Activated T-cell treated with anti-CD3 and anti-CD28 coated beads for 48 hours (primary cell): ENCODE measurements at regions not wholly inside any gene's neighbourhood (a gene's known extent, or its start where the extent isn't known, plus 50 kb on each side); places are given as distances from the start of the nearest gene placed in this dataset.
"Not testable (repeated sequence)": the region's sequence is repeated elsewhere in the genome, so short reads cannot be mapped to it uniquely, and the experiment has no call there.

Source experiments
- DNase-seq: peaks from one replicate; pipeline ENCODE4 v3.0.0-alpha.2; 2020; ENCODE audit warnings: low read depth

DNA sequence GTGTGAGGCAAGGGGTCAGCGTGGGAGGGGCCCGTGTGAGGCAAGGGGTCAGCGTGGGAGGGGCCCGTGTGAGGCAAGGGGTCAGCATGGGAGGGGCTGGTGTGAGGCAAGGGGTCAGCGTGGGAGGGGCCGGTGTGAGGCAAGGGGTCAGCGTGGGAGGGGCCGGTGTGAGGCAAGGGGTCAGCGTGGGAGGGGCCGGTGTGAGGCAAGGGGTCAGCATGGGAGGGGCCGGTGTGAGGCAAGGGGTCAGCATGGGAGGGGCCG, 119.2 kb downstream of the SEPTIN14 start:
- DNase-seq, result not testable (repeated sequence)

DNA sequence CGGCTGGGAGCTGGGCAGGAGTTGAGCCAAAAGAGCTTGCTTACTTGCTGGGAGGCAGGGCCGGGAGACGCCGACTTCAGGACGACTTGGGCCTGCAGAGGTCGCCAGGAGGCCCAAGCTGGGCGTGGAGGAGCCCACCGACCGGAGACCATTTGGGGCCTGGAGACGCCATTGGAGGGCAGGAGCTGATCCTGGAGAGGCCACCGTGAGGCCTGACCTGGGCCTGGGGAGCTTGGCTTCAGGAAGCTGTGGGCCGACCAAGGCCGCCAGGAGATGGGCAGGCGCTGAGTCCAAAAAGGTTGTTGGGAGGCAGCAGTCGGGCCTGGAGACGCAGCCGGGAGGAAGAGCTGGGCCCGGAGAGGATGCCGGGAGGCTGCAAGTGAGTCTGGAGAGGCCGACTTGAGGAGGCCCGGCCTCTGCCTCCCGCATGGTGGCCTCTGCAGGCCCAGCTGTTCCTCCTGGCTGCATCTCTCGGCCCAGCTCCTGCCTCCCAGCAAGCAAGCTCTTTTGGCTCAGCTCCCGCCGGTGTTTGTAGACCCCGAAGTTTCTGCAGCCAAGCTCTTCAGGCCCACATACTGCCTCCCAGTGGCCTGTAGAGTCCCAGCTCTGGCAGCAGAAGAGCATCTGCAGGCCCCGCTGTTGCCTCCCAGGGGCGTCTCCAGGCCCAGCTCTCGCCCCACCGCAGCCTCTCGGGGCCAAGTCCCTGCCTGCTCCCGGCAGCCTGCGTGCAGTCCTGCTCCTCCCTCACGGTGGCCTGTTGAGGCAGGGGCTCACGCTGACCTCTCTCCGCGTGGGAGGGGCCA, 119.7 kb downstream of the SEPTIN14 start:
- not testable (repeated sequence) for DNase-seq

DNA sequence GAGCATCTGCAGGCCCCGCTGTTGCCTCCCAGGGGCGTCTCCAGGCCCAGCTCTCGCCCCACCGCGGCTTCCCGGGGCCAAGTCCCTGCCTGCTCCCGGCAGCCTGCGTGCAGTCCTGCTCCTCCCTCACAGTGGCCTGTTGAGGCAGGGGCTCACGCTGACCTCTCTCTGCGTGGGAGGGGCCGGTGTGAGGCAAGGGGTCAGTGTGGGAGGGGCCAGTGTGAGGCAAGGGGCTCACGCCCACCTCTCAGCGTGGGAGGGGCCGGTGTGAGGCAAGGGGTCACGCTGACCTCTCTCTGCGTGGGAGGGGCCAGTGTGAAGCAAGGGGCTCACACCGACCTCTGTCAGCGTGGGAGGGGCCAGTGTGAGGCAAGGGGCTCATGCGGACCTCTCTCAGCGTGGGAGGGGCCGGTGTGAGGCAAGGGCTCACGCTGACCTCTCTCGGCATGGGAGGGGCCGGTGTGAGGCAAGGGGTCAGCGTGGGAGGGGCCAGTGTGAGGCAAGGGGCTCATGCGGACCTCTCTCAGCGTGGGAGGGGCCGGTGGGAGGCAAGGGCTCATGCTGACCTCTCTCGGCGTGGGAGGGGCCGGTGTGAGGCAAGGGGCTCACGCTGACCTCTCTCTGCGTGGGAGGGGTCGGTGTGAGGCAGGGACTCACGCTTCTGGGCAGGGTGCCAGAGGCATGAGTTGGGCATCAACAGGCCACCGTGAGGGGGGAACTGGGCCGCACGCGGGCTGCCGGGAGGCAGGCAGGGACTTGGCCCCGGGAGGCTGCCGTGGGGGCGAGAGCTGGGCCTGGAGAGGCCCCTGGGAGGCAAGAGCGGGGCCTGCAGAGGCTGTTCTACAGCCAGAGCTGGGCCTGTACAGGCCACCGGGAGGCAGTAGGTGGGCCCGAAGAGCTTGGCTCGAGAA, 120.6 kb downstream of the SEPTIN14 start:
- DNase-seq, result not testable (repeated sequence)

DNA sequence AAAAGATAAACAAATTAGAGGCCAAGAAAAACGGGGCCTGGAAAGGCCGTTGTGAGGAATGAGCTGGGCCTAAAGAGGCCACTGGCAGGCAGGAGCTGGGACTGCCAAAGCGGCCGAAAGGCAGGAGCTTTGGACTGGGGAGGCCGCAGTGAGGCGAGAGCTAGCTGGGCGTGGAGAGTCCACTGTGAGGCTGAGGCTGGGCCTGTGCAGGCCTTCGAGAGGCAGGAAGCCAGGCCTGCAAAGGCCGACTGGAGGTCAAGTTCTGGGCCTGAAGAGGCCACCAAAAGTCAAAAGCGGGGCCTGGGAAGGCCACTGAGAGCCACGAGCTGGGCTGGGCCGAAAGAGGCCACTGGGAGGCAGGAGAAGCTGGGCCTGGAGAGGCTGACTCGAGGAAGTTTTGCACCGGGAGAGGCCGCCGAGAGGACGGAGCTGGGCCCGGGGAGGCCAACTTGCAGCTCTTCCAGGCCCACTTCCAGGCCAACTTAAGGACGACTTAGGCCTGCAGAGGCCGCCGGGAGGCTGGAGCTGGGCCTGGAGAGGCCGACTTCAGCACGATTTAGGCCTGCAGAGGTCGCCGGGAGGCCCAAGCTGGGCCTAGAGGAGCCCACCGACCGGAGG, 121.8 kb downstream of the SEPTIN14 start:
- not testable (repeated sequence) for DNase-seq

DNA sequence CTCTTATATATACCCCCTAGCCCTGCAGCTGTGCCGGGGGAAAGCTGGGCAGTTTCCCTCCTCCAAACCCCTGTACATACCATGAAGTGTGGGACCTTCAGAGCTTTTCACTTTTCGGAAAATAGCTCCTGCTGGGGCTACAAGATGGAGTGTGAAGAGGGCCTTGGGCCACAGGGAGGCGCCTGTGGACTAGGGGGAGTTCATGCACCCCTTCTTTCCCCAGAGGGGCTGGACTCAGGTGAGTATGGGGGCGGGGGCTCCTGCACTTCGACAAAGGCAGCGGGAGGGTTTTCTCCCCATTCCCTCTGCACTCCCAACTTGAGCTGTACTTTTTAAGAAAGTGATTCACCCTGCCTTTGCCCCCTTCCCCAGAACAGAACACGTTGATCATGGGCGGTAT, 122.5 kb downstream of the SEPTIN14 start:
- DNase-seq, result not testable (repeated sequence)

DNA sequence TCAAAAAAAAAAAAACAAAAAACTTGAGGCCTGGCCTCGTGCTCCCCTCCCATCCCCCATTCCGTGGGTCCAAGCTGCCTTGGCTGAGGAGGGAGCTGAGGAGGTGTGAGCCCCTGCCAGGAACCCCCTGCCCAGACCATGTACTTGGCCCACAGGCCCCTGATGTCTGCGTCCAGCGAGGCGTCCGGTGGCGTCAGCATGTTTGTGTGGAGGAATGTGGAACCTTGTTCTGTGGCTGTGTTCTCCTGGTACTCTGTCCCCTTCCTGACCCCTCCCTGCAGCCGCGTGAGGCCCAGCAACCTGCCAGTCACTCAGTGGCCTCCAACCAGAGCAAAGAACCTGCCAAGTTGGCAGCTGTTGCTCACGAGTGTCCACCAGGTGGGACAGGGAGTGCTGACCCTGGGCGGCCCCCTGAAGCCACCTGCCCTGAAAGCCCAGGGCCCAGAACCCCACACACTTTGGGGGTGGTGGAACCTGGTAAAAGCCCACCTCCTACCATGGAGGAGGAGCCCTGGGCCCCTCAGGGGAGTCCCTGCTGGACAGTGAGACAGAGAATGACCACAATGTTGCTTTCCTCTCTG, 125.8 kb downstream of the SEPTIN14 start:
- DNase-seq, result not testable (repeated sequence)

DNA sequence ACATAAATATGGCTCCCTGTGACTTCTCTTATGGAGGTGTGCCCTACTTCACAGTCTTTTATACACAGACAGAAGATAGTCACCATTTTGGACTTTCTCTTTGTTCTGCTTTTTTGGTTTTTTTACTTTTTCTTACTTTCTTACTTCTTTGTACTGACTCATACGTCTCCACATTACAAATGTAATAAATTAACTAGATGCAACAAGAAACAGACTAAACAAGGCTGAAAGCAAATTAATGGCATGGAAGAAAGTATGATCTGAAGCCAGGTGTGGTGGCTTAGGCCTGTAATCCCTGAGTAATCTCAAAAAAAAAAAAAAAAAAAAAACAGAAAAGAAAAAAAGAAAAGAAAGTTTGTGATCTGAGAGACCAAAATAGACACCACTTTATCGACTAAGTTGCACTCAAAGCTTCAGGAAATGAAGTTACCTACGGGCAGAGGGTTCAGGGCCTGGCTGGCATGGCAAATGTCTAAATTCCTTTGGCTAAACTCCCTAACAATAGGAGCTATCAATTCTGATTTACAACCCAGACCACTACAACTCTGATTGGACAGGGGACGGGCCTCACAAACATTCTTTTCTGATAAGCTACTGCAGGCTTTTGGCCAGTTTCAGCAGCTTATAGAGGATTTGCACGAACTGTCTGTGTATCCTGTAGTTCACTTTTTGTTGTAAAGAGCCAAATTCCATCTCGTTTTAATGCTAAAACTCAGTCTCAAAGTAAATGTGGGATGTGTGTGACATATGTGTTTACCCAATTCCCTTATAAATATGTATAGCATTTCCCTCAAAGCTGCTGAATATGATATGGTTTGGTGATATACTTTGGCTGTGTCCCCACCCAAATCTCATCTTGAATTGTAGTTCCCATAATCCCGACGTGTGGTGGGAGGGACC, 129.1 kb downstream of the SEPTIN14 start:
- DNase-seq, result no peak

DNA sequence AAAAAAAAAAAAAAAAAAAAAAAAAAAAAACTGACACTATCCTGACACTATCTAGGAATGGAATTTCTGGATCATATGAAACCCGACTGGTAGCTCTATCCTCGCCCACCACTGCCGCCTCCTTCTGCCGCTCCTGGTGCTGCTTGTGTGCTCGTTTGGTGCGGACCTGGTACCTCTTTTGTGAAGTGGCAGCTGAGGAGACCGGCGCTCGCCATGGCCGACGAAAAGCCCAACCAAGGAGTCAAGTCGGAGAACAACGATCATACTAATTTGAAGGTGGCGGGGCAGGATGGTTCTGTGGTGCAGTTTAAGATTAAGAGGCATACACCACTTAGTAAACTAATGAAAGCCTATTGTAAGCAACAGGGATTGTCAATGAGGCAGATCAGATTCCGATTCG, 130.6 kb downstream of the SEPTIN14 start:
- no peak for DNase-seq

DNA sequence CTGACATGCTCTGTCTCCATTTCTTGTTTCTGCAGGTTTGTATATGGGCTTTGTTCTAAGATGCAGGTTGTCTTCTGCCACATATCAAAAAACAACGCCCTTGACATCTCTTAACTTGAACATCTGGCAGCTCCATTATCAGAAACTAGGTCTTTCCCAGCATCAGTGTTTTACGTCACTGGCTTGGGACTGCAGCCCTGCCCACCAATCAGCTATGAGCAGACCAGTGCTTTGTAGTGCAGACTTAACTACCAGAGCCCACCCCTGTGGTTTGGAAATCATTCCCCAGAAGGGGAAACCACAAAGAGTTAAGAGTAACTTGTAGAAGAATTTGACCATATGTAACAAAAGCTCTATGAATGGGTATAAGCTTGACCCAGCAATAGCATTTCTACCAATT, 132.4 kb downstream of the SEPTIN14 start:
- DNase-seq, result no peak

DNA sequence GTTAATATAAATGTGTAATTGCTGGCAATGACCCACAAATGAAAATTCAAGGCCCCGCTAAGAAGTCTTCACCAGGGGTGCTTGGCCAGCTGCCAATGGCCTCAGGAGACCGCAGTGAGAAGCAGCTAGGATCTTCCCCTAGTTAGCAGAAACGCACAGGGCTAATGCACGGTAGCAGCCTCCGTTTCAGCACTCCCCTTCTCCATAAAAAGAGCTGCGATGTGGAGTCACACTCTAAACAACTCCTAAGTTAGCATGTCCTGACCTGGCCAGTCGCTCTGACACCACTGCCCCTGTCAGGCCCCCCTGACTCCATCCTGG, 139.0 kb downstream of the SEPTIN14 start:
- no peak for DNase-seq

DNA sequence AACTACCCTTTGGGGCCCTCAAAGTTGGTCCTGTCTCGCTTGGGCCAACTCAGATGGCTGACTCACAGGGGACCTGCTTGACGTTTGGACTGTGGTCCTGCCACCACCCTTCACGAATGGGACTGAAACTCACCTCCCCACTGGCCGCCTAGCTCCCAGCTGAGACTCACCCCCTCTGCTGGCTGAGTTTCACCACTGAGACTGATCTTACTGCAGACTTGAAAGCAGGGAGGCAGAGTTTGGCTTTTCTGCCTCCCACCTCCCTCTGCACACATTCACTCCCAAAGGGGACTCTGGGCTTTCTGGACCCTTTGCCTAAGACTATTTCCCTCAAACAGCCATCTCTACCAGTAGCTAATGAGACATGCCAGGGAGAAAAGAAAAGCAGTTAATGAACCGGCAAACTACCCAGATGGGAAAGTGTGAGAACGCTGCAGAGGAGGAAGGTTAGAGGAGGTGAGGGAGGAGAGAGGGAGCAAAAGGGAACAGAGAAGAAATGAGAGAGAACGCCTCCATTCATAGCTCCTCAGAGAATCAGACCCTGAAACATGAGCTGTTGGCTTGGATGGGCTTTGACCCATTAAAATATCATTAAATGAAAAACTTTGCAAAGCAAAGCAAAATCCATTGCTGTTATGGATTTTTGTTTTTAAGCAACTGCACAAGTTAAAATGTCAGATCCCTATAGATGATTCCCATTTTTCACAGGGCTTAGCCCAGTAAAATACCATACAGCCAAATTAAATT, 139.5 kb downstream of the SEPTIN14 start:
- DNase-seq, result not testable (repeated sequence)

DNA sequence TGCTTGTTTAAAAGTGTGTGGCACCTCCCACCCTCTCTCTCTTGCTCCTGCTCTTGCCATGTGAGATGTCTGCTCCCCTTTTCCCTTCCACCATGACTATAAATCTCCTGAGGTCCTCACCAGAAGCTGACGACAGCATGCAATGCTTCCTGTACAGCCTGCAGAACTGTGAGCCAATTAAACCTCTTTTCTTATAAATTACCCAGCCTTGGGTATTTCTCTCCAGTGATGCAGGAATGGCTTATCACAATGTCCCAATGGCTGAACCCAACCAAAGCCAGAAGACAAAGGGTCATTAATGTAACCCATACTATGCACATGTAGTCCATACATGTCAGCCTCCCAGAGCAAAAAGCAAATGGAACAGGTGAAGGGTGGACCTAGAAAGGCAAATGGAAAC, 141.5 kb downstream of the SEPTIN14 start:
- DNase-seq, result not testable (repeated sequence)

DNA sequence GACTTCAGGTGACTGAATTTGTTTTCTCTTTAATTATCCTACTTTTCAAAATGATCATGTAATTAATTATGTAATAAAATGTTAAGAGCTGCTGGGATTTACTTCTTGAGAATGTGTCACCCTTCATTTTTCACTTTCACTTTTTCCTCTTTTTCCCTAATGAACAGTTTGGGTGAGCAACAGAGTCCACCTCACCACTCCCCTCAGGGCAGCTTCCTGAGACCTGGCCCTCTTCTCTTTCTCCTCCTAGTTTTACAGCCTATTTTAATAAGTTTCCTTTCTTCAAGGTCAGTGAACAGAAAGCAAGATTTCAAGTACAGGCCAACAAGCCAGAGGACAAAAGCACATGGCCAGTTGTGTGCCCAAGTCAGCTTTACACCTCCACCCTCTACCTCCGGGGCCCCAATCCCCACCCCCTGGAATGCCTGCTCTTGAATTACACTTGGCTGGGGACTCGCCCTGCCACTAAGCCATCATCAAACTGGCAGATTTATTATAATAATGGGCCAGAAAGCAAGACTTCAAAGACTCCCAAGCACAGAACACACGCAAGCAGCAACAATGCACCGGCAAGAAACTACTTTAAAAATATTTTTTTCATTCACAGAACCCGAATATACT, 143.1 kb upstream of the VOPP1 start:
- not testable (repeated sequence) for DNase-seq

DNA sequence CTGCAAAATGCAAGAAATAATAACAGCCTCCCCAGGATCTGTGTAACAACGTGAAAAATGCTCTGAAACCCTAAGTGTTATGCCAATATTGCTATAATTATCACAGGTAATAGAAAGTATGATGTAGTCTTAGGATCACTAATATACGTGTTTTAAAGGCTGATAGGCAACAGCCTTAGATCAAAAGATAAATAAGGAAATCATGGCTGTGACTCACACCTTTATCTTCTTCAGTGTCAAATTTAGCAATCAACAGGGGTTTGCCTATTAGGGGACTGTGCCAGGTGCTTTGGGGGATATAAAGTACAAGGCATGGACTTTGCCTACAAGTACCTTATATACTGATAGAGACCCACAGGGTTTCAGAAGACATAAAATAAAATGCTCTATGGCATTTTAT, 142.1 kb upstream of the VOPP1 start:
- DNase-seq, result not testable (repeated sequence)

DNA sequence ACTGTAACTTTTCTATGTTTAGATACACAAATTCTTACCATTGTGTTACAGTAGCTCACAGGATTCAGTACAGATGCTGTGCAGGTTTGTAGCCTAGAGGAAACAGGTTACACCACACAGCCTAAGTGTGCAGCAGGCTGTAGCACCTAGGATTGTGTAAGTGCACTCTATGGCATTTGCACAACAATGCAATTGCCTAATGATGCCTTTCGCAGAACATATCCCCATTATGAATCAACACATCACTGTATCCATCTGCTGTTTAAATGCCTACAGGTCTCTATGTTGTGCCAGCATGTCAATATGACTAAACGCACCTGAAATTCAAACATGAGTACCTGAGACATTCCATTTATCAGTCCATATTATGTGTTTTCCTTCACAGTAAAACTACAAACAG, 138.0 kb upstream of the VOPP1 start:
- not testable (repeated sequence) for DNase-seq

DNA sequence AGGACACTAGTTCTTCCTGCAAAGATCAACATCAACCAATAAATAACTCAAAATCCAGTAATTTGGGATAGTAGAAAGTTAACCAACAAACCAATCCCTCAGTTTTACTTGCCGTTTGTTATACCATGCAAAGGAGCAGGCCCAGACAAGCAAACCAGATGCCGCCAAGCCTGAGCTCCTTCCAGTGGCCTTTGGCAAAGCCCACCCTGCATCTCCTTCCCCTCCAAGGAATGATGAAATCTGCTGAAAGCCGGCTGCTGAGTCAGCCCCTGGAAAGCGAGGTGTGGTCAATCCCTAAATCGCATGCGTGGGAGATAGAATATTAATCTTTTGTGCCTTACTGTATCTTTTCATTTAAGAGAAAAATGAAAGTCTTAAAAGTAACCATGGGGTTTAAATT, 135.7 kb upstream of the VOPP1 start:
- not testable (repeated sequence) for DNase-seq

DNA sequence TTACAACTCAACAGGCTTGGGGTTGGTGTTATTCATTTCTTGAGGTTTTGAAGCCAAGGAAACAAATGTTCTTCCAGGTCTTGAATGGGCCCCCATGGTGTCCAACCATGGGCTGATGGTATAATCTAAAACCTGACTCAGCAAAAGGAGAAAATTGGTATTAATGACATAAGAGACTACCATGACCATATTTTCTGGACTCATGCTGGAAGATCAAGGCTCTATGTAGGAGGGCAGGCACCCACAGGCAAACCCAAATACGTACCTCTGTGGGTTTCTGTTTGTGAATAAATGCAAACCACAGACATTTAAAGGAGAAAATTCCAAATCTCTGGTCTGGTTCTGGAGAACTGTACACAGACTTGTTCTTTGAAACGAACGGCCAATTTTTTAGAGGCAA, 135.1 kb upstream of the VOPP1 start:
- not testable (repeated sequence) for DNase-seq

DNA sequence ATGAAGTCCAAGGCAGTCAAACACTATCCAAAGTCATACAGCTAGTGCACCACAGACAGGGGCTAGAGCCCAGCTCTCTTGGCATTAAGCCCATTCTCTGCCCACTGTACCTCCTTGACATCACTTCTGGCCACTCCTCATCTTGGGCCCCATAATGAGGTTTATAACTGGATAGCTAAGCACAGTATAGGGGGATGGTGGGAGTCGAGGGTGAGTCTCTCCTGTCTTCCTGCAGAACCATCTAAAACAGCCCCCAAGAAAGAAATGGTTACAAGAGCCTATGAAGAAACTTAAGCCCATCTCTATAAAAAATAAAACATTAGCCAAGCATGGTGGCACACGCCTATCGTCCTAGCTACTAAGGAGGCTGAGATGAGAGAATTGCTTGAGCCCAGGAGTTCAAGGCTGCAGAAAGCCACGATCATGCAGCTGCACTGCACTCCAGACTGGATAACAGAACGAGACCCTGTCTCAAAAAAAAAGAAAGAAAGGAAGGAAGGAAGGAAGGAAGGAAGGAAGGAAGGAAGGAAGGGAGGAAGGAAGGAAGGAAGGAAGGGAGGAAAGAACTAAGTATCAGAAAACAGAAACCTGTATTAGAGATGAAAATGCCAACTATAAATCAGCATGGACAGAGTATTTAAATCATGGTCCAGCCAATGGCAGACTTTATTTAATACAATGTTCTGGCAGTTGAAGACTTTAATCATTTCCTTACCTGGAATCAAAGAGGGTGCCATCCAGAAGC, 134.3 kb upstream of the VOPP1 start:
- DNase-seq, result not testable (repeated sequence)

DNA sequence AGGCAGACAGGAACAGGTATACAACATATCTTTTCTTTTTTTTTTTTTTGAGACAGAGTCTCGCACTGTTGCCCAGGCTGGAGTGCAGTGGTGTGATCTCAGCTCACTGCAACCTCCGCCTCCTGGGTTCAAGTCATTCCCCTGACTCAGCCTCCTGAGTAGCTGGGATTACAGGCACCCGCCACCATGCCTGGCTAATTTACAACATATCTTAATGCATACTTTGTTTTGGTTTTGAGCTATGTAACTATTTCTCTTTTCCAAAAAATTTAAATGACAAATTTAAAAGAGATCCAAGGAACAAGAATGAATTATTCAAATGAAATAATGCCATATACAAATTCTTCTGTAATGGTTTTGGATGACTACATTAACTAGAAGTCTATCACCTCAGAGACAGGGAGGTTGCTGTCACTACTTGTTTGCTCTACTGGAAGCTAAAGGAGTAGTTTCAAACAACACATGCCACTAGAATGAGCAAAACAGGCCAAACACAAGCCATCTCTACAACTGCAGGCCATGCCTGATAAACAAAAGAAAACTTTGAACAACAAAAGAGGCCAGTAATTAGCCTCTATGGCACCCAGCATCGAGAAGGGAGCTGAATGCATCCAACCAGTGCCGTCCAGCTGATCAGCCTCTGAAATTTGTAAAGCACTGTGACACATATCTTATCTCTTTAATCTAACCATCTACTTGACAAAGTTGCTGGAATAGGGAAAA, 133.6 kb upstream of the VOPP1 start:
- DNase-seq, result not testable (repeated sequence)
